Right forelimb (tissue), 1 donor: ENCODE measurements at regions not wholly inside any gene's neighbourhood (a gene's known extent, or its start where the extent isn't known, plus 50 kb on each side); places are given as distances from the start of the nearest gene placed in this dataset.

Experiments
- DNase-seq: peaks from one replicate; pipeline ENCODE4 v3.0.0-alpha.2; 2018

DNA sequence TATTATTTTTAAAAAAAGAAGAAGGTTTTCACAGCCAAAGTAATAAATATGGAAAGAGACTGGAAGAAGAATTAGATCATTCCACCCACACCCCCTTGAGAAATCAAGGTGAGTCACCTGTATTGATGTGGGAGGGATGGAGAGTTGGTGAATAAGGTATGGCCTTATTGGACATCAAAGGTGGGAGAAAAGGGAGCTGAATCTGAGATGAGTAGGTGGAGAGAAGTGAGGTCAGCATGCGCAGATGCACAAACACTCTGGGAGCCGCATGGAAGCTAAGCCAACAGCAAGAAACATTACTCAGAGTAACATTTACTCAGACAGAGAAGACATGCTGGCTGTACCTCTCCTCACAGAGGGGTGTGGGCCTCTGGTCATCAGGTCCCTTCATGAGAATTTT is 113.1 kb upstream of the FOXG1 start:
- DNase-seq, result no peak

DNA sequence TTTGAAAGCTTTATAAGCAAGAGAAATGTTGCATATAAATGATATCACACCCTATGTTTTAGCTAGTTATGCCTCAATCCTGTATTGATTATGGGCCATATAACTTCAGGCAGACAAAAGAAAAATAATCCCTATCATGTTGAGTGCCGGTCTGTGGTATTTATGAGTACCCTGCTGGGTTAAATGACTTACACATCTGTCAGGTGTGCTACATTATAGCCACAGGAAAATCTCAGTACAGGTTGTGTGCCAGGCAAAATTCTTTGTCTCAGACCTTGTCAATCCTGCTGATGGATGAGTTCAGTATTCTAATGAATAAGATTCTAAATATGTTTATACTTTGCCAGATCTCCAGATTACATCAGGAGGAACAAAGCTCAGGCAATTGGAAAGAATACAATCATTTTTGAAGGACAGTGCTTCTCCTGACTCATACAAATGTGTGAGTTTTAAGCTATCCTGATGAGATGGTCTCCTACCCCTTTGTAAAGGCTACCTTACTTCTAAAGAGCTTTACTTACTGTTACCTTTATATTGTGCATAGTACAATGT is 109.8 kb upstream of the FOXG1 start:
- DNase-seq, result no peak

- DNase-seq, result no peak
These were observed 105.3 kb upstream of the FOXG1 start for GRCh38 chr14:28661171-28661772.

DNA sequence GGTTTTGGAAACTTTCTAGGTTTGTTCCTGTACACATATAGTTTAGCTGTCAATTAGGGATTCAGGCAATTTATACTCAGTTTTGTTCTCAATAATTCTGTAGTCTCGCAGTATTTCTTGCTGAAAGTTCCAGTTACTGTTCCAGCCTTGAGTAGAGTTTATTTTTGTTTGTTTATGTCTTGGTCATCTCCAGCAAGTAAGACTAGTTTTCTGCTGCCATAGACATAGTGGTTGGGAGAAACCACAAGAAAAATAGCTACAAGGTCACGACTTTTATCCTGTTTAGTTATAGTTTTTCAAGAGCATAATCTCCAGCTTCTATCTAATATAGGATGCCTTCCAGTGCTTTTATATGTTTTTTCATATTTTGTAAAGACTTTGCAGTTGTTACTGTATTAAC is 99.6 kb upstream of the FOXG1 start:
- no peak for DNase-seq

GRCh38 chr14:28671425-28671824 is 95.2 kb upstream of the FOXG1 start:
- DNase-seq, result no peak

DNA sequence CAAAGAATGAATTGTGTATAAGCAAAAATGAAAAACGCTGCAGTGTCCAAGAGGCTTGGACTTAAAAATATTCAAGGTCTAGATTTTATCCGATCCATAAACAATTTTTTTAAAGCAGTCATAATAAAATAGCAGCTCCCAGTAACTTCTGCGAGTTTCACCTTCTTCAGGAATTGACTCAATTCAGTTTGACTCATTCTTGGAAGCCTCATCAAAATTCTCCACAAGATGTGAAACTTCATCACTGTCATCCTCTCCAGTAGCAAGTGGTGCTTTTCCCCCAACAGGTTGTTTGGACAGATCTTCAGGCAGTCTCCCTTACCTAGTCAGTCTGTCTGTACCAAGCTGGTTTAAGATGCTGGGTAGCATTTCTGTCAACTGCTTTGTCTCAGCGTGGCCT is 93.5 kb upstream of the FOXG1 start:
- no peak for DNase-seq

DNA sequence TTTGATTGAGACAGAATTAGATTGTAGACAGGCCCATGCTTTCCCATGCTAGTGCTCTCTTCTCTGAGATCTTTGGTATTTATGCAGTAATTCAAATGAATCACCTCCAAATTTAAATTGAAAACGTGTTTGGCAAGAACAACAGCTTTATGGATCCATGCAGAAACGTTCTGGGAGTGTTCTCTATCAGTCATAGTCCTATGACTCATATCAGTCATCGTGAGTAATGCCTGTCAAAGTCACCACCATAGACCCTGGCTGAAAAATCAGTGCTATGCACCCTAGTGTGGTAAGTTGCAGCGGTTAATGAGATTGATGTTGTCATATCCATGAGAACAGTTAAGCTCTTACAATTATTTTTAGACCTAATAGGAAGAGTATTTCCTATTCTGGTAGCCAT is 90.1 kb upstream of the FOXG1 start:
- no peak for DNase-seq

DNA sequence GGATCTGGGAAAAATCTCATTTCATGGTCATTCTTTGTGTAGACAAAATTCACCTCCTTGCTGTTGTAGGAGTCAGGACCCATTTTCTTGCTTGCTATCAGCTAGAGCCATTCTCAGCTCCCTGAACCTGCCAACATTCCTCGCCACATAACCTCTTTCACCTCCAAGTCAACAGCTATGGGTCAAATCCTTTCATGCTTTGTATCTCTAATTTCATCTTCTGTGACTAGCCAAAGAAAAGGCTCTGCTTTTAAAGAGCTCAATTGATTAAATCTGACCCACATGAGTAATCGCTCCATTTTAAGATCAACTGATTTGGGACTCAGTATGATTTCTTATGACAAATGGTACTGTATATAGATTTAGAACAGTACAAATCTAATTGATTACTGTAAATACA is 89.2 kb upstream of the FOXG1 start:
- DNase-seq, result no peak

DNA sequence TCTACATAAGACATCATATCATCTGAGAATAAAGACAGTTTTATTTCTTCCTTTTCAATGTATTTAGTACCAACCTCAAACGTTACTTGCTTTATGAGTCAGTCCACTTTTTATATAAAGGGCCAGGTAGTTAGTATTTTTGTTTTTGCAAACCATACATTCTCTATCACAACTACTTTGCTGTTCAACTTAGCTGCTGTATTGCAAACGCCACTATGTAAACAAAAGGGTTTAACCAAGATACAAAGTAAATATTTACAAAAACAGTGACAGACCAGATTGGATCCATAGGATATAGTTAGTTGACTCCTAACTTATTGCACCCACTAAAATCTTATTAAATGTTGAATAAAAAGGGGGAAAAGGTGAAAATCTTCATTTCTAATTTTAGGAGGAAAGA is 87.7 kb upstream of the FOXG1 start:
- DNase-seq, result no peak

GRCh38 chr14:28681681-28682080 is 84.9 kb upstream of the FOXG1 start:
- no peak for DNase-seq

GRCh38 chr14:28690029-28690692 is 76.4 kb upstream of the FOXG1 start:
- DNase-seq, result no peak

GRCh38 chr14:28695109-28695508 is 71.5 kb upstream of the FOXG1 start:
- no peak for DNase-seq

- no peak for DNase-seq
These were observed 64.9 kb upstream of the FOXG1 start for GRCh38 chr14:28701733-28702132.

GRCh38 chr14:28703482-28703881 is 63.1 kb upstream of the FOXG1 start:
- DNase-seq, result no peak

DNA sequence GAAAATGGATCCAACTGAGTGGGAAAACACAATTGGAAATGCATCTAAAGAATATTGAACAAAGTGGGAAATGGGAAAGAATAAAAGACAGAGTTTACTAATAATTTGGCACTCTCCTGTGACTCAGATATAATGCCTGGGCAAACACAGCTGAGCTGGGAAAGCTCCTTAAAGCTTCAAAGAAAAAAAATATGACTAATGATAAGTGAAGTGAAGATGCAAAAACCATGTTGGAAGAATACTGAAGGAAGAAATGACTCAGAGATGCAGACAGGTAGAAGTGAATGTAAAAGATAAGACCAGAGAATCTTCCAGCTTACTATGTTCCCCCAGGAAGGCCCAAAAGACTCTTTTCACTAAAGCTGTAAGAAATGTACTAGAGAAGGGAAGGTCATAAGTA is 62.4 kb upstream of the FOXG1 start:
- no peak for DNase-seq

DNA sequence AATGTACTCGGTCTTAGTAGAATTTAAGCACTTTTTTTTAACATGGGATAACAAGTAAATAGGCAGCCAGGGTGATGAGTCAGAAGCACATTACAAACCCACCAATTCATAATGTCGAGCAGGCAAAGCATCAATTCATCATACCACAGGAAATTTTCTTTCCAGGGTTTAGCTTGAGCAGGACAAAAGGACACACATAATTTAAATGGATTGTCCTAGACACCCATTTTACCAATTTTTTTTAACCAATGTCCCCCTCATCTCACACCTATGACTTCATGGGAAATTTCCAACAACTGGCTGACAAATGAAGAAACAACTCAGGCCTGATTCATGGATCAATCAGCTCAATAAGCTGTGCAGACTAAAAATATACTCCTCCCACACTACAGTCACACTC is 58.8 kb upstream of the FOXG1 start:
- DNase-seq, result no peak

- no peak for DNase-seq
These were observed 56.8 kb upstream of the FOXG1 start for GRCh38 chr14:28709571-28710305.
